Tibial nerve (tissue), 4 donors: ENCODE measurements at regions not wholly inside any gene's neighbourhood (a gene's known extent, or its start where the extent isn't known, plus 50 kb on each side); places are given as distances from the start of the nearest gene placed in this dataset.

Experiments
- EP300 ChIP-seq, 2 donors: sonication (generic); formaldehyde crosslinking; IDR thresholded peaks; one replicate each; pipeline ENCODE4 v1.6.1; 2017; ENCODE audit warnings: antibody characterized with exemption in 2 of 2, mild to moderate bottlenecking in 1 of 2
- POLR2A ChIP-seq, 2 donors: fragments of 450-650 bp; IDR thresholded peaks; one replicate each; pipeline ENCODE4 v1.6.1; 2017; ENCODE audit warnings: antibody characterized with exemption in 2 of 2, mild to moderate bottlenecking in 2 of 2, moderate library complexity in 2 of 2
- TF ChIP-seq, protein P1 (sequence below), 5 experiments: fragments of 200-600 bp in 3 of 5; fragments of 450-650 bp in 2 of 5; sonication (generic) in 3 of 5; IDR thresholded peaks; one replicate each; pipeline ENCODE4 v1.5.1; 2016 to 2019; ENCODE audit warnings: antibody characterized with exemption in 5 of 5, mild to moderate bottlenecking in 3 of 5, moderate library complexity in 2 of 5

DNA sequence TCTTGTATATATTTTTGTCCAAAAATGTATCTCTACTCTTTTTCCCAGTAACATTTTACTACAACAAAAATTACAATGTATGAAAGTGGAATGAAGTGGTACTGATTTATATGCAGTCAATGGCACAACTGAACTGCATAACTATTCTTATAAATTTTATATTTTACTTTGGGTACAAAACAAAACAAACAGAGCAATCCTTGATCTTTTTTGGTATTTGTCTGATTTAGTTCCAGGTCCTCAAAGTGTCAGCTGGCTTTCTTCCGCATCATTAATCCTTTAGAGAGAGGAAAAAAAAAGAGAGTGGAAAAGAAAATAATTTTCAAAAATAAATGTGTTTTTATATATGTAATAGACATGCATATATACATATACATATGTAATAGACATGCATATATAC, 252.4 kb upstream of the SLIT2 start:
- TF ChIP-seq, protein P1, sequence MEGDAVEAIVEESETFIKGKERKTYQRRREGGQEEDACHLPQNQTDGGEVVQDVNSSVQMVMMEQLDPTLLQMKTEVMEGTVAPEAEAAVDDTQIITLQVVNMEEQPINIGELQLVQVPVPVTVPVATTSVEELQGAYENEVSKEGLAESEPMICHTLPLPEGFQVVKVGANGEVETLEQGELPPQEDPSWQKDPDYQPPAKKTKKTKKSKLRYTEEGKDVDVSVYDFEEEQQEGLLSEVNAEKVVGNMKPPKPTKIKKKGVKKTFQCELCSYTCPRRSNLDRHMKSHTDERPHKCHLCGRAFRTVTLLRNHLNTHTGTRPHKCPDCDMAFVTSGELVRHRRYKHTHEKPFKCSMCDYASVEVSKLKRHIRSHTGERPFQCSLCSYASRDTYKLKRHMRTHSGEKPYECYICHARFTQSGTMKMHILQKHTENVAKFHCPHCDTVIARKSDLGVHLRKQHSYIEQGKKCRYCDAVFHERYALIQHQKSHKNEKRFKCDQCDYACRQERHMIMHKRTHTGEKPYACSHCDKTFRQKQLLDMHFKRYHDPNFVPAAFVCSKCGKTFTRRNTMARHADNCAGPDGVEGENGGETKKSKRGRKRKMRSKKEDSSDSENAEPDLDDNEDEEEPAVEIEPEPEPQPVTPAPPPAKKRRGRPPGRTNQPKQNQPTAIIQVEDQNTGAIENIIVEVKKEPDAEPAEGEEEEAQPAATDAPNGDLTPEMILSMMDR (IDR thresholded peaks at IDR 0.05), result no peak
- TF ChIP-seq POLR2A (IDR thresholded peaks at IDR 0.05) (no peak), EP300 (IDR thresholded peaks at IDR 0.05) (no peak)
